Hematopoietic multipotent progenitor cell treated with erythropoietin and hydrocortisone succinate and interleukin-3 and kit ligand, for 4 days (in vitro differentiated cells): ENCODE measurements at regions not wholly inside any gene's neighbourhood (a gene's known extent, or its start where the extent isn't known, plus 50 kb on each side); places are given as distances from the start of the nearest gene placed in this dataset.
"Not testable (repeated sequence)": the region's sequence is repeated elsewhere in the genome, so short reads cannot be mapped to it uniquely, and the experiment has no call there.

Experiments
- DNase-seq: peaks from one replicate; pipeline ENCODE4 v3.0.0-alpha.2; 2015

- no peak for DNase-seq
These were observed 246.7 kb downstream of the FGFR2 start for GRCh38 chr10:121351540-121351939.

GRCh38 chr10:121352231-121352855, 245.9 kb downstream of the FGFR2 start:
- DNase-seq = no peak

- no peak for DNase-seq
These were observed 243.1 kb downstream of the FGFR2 start for GRCh38 chr10:121355161-121355560.

GRCh38 chr10:121356183-121356582, 242.1 kb downstream of the FGFR2 start:
- no peak for DNase-seq

GRCh38 chr10:121357401-121357800, 240.8 kb downstream of the FGFR2 start:
- no peak for DNase-seq

GRCh38 chr10:121362026-121362425, 236.2 kb downstream of the FGFR2 start:
- no peak for DNase-seq

GRCh38 chr10:121365566-121365965, 232.7 kb downstream of the FGFR2 start:
- DNase-seq = no peak

GRCh38 chr10:121368347-121369025, 229.8 kb downstream of the FGFR2 start:
- DNase-seq = no peak

GRCh38 chr10:121369616-121370015, 228.6 kb downstream of the FGFR2 start:
- no peak for DNase-seq

GRCh38 chr10:121371836-121372235, 226.4 kb downstream of the FGFR2 start:
- no peak for DNase-seq

- no peak for DNase-seq
These were observed 224.8 kb downstream of the FGFR2 start for GRCh38 chr10:121373411-121373810.

- DNase-seq = no peak
These were observed 224.1 kb downstream of the FGFR2 start for GRCh38 chr10:121374121-121374520.

- no peak for DNase-seq
These were observed 223.1 kb downstream of the FGFR2 start for GRCh38 chr10:121375172-121375571.

GRCh38 chr10:121378251-121378801, 219.9 kb downstream of the FGFR2 start:
- no peak for DNase-seq

GRCh38 chr10:121379013-121379412, 219.2 kb downstream of the FGFR2 start:
- no peak for DNase-seq

GRCh38 chr10:121380211-121380610, 218.0 kb downstream of the FGFR2 start:
- no peak for DNase-seq

GRCh38 chr10:121382029-121382520, 216.2 kb downstream of the FGFR2 start:
- DNase-seq = not testable (repeated sequence)

GRCh38 chr10:121385136-121385535, 213.1 kb downstream of the FGFR2 start:
- no peak for DNase-seq

GRCh38 chr10:121392657-121393056, 205.6 kb downstream of the FGFR2 start:
- no peak for DNase-seq

- DNase-seq = no peak
These were observed 204.7 kb downstream of the FGFR2 start for GRCh38 chr10:121393522-121393921.

- not testable (repeated sequence) for DNase-seq
These were observed 197.7 kb downstream of the FGFR2 start for GRCh38 chr10:121400507-121400906.

GRCh38 chr10:121403527-121403926, 194.7 kb downstream of the FGFR2 start:
- no peak for DNase-seq

GRCh38 chr10:121404611-121405010, 193.6 kb downstream of the FGFR2 start:
- no peak for DNase-seq

- no peak for DNase-seq
These were observed 193.1 kb downstream of the FGFR2 start for GRCh38 chr10:121405096-121405495.
